GM18511 (cell line): ENCODE measurements at regions not wholly inside any gene's neighbourhood (a gene's known extent, or its start where the extent isn't known, plus 50 kb on each side); places are given as distances from the start of the nearest gene placed in this dataset.

Source experiments
- ATAC-seq: cut with Tn5 transposase; IDR thresholded peaks from one replicate; pipeline ENCODE4 v1.9.1; 2021; ENCODE audit warnings: mild to moderate bottlenecking, moderate library complexity; ENCODE audit not compliant: unreplicated experiment

- ATAC-seq, result no peak
These were observed 84.6 kb downstream of the MATN1 start for GRCh38 chr1:30638811-30639210.

GRCh38 chr1:30638086-30638485 lies 85.3 kb downstream of the MATN1 start:
- no peak for ATAC-seq

DNA sequence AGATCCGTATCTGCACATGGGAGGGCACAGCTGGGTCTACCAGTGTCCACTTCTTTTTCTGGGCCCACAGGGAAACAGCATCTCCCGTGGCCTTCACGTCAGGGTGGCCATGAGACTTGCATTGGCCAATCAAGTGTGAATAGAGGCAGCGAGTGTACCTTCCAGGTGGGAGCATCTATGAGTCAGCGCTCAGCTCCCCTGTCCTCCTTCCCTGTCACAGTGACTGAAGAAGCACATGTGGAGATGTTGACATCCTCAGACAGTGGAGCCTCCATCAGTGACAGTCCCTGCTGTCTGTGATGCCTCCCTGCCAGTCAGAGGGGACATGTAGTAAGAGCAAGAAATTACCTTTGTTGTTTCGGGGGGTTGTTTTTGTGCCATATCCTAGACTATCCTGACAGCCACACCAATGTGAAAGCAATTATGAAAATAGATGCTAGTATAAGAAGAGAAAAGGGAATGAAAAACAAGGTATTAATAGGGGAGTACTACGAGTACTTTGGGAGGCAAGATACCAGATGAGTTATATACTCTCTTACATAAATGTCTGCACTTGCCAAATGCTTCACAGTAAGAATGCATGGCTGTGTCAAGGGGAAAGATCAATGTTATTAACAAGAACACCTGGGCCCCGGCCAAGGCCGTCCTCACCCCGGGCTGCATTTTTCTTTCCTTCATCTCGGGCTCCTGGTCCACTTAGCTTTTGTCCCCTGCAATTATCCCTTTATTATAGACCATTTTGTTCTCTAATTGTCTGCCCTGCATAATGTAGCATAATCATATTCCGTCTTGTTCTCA lies 86.0 kb downstream of the MATN1 start:
- ATAC-seq, result no peak

- no peak for ATAC-seq
These were observed 86.8 kb downstream of the MATN1 start for GRCh38 chr1:30636621-30637020.

DNA sequence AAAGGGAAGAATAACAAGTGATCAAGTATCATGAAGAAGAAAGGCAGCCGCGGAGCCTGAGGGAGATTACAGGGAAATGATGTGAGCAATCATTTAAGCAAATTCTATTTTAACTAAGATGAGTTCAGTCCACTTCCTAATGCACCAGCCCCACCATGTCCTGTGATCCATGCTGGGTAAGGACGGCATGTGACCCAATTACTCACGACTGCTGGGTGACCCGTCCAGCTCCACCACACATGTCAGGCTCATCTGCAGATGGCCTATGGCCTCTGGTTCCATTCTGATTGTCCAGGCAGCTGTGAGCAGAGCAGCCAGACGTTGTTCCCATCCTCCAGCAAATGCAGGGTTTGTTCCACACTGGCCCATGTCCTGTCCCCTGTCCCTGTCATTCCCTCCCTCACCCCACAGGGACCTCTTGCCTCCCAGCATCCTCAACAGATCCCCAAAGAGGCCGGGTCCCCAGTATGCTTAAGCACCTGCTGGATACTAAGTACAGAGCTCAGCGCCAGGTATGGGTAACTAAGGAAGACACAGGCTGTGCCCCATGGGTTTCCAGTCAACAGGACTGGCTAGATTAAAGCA lies 87.9 kb downstream of the MATN1 start:
- no peak for ATAC-seq

- no peak for ATAC-seq
These were observed 88.9 kb downstream of the MATN1 start for GRCh38 chr1:30634507-30634906.

- no peak for ATAC-seq
These were observed 90.1 kb downstream of the MATN1 start for GRCh38 chr1:30633294-30633693.

GRCh38 chr1:30632481-30632880 lies 90.9 kb downstream of the MATN1 start:
- ATAC-seq, result no peak

DNA sequence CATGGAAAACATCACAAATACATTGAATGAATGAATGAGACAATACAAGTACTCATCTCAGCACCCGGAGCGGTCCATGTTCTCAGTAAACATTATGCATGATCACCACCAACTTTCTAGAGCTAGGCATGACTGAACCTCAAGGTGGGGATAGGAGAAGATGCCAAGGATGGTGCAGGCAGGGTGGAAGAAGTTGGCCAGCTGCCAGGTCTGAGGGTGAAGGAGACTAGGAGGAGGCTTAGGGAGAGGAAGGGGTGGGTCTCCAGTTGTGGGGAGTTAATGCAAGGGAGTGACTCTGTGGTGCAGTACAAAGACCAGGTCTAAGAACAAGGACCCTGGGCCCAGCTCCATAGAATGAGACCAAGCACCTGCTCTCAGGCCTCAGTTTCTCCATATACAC lies 91.7 kb downstream of the MATN1 start:
- ATAC-seq, result no peak

GRCh38 chr1:30629501-30629900 lies 93.9 kb downstream of the MATN1 start:
- no peak for ATAC-seq

GRCh38 chr1:30627994-30628393 lies 95.4 kb downstream of the MATN1 start:
- ATAC-seq, result no peak

DNA sequence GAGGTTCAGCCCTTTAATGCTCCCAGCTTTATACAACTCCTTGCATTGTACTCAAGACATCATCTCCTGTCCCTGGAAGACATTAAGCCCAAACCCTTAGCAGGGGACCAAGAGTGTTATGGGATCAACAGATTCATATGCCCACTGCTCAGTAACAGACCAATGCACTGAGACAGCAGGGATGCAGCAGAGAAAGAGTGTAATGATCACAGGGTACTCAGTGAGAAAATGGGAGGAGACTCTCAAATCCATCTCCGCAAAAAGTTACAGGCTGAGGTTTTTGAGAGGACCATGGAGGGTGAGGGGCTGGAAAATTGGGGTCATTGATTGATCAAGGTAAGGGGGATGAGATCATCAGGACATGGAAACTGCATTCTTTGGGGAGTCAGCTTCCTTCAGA lies 96.2 kb downstream of the MATN1 start:
- ATAC-seq, result no peak

GRCh38 chr1:30623431-30623830 lies 100.0 kb downstream of the MATN1 start:
- ATAC-seq, result no peak

DNA sequence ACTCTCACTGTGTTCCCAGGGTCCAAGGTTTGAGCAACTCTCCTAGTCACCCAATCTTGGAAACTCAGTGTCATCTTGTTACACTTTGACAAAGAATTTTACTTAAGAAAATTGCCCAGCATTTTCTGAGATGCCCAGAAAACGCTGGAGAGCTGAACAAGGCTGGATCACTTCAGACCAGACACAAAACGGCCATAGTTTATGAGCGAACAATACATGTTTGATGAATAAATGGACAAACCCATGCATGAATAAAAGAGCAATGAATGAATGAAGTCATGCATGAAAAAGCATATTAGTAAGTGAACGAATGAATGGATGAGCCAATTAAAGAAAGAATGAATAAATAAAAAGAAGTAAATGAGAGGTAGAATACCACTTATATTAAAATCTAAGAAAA lies 103.8 kb downstream of the MATN1 start:
- ATAC-seq, result no peak

DNA sequence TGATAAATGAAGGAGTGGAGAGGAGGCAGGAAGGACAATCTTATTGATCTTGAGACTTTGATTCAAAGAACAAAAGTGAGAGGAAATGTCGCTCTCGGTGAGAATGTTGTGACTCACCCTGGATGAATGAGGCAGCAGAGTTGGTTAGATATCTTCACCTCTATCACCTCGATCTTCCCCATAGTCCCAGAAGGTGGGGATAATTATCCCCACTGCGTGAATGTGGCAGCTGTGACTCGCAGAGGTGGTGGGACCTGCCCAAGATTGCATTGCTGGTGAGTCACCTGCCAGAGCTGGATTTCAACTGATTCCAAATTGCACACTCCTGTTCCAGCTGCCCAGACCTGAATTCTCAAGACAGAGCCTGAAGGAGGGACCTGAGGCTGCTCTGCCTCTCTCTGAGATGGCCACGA lies 105.0 kb downstream of the MATN1 start:
- ATAC-seq, result no peak

DNA sequence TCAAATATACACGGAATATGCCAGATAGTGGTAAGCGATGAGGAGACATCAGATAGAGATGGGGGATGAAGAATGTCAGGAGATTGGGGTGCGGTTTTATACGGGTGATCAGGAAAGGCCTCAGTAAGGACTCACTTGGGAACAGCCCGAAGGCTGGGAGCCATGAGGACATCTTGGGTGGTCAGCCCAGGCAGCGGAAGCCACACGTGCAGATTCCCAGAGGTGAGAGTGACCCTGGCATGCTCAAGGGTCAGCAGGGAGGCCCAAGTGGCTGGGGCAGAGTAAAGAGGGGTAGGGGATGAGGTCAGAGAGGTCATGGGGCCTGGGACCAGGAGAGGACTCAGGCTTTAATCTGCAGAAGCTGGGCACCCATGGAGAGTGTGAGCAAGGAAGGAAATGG lies 106.6 kb downstream of the MATN1 start:
- ATAC-seq, result no peak

- no peak for ATAC-seq
These were observed 107.4 kb downstream of the MATN1 start for GRCh38 chr1:30615816-30616590.

- no peak for ATAC-seq
These were observed 108.1 kb downstream of the MATN1 start for GRCh38 chr1:30615076-30615795.

- ATAC-seq, result no peak
These were observed 110.2 kb downstream of the MATN1 start for GRCh38 chr1:30613188-30613587.

- no peak for ATAC-seq
These were observed 110.8 kb downstream of the MATN1 start for GRCh38 chr1:30612536-30613065.

DNA sequence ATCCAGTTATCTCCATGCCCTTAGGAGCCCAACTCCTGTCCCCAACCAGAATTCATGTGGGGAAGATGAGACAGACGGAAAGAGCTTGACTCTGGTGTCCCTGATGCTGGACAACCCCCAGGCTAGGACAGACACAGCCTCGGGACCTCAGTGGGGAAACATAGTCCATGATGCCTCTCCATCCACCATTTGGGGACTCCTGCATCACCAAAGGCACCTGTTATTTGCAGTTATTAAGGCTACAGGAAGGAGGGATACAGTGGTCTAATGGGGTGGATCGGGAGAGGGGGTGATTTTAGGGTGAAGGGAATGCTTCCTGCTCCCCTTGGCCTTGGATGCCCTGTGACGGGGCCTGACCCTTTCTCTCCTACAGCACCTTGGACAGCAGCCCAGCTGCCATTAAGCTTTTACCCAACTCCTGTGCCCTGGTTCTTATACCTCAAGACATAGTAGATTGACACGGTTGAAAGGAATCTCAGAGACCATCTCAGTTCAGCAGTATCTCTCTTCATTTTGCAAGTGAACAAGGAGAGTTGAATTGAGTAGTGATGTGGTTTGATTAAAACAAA lies 111.6 kb downstream of the MATN1 start:
- no peak for ATAC-seq
